C4-2B (cell line): ENCODE measurements at regions not wholly inside any gene's neighbourhood (a gene's known extent, or its start where the extent isn't known, plus 50 kb on each side); places are given as distances from the start of the nearest gene placed in this dataset.

Experiments used
- CTCF ChIP-seq: fragments of 450-650 bp; conservative IDR thresholded peaks from 2 replicates; pipeline ENCODE4 v1.5.1; 2017; ENCODE audit warnings: mild to moderate bottlenecking
- ZFX ChIP-seq: fragments of 450-650 bp; IDR thresholded peaks from 2 replicates; pipeline ENCODE4 v1.6.1; 2017

GRCh38 chr9:105958587-105958986 is 264.2 kb downstream of the TMEM38B start:
- TF ChIP-seq CTCF (no peak), ZFX (no peak)
